H9 (cell line): ENCODE measurements at regions not wholly inside any gene's neighbourhood (a gene's known extent, or its start where the extent isn't known, plus 50 kb on each side); places are given as distances from the start of the nearest gene placed in this dataset.

ENCODE experiments used
- DNase-seq: peaks from one replicate; pipeline ENCODE4 v3.0.0-alpha.2; 2017
- H2AFZ ChIP-seq: one replicate; pipeline ENCODE4 v1.6.1; 2013; ENCODE audit warnings: mild to moderate bottlenecking, low read length, control low read depth, moderate library complexity
- H2AK5ac ChIP-seq: 2 replicates; pipeline ENCODE4 v1.6.1; 2013; ENCODE audit warnings: low read length, control low read depth, mixed read lengths; ENCODE audit not compliant: insufficient read length
- H2BK120ac ChIP-seq: one replicate; pipeline ENCODE4 v1.6.1; 2013; ENCODE audit warnings: low read depth, mild to moderate bottlenecking, low read length, control low read depth, inconsistent platforms; ENCODE audit not compliant: poor library complexity, severe bottlenecking
- H2BK12ac ChIP-seq: 2 replicates; pipeline ENCODE4 v1.6.1; 2013; ENCODE audit warnings: low read length, control low read depth, mixed read lengths, low read depth; ENCODE audit not compliant: insufficient read length
- H2BK15ac ChIP-seq: 2 replicates; pipeline ENCODE4 v1.6.1; 2013; ENCODE audit warnings: low read depth, low read length, control low read depth
- H2BK20ac ChIP-seq: one replicate; pipeline ENCODE4 v1.6.1; 2013; ENCODE audit warnings: low read depth, mild to moderate bottlenecking, low read length, control low read depth, inconsistent platforms; ENCODE audit not compliant: poor library complexity, severe bottlenecking
- H2BK5ac ChIP-seq: 2 replicates; pipeline ENCODE4 v1.6.1; 2013; ENCODE audit warnings: low read length, control low read depth, mixed read lengths; ENCODE audit not compliant: insufficient read length
- H3K14ac ChIP-seq: 2 replicates; pipeline ENCODE4 v1.6.1; 2013; ENCODE audit warnings: low read length, control low read depth; ENCODE audit not compliant: insufficient read depth
- H3K18ac ChIP-seq: 2 replicates; pipeline ENCODE4 v1.6.1; 2013; ENCODE audit warnings: low read depth, mild to moderate bottlenecking, mixed read lengths, low read length, control low read depth; ENCODE audit not compliant: insufficient read length
- H3K23ac ChIP-seq: 2 replicates; pipeline ENCODE4 v1.6.1; 2013; ENCODE audit warnings: low read length, control low read depth, mixed read lengths, low read depth; ENCODE audit not compliant: insufficient read length
- H3K23me2 ChIP-seq: 2 replicates; pipeline ENCODE4 v1.6.1; 2013; ENCODE audit warnings: low read depth, mild to moderate bottlenecking, mixed read lengths, low read length, control low read depth; ENCODE audit not compliant: insufficient read length, poor library complexity, severe bottlenecking
- H3K27ac ChIP-seq: 2 replicates; pipeline ENCODE4 v1.5.1; 2013; ENCODE audit warnings: low read length, control low read depth, mixed read lengths, low read depth; ENCODE audit not compliant: insufficient read length
- H3K27me3 ChIP-seq: 2 replicates; pipeline ENCODE4 v1.6.1; 2013; ENCODE audit warnings: low read length, control low read depth, inconsistent platforms; ENCODE audit not compliant: insufficient read depth
- H3K4ac ChIP-seq: 2 replicates; pipeline ENCODE4 v1.6.1; 2013; ENCODE audit warnings: low read depth, mild to moderate bottlenecking, control low read depth, inconsistent platforms, low read length, moderate library complexity
- H3K4me1 ChIP-seq: 2 replicates; pipeline ENCODE4 v1.6.1; 2013; ENCODE audit warnings: low read length, control low read depth, inconsistent platforms; ENCODE audit not compliant: insufficient read depth
- H3K4me2 ChIP-seq: 2 replicates; pipeline ENCODE4 v1.6.1; 2013; ENCODE audit warnings: low read length, control low read depth, mixed read lengths; ENCODE audit not compliant: insufficient read length, insufficient read depth
- H3K56ac ChIP-seq: 2 replicates; pipeline ENCODE4 v1.6.1; 2013; ENCODE audit warnings: low read depth, mild to moderate bottlenecking, mixed read lengths, low read length, control low read depth; ENCODE audit not compliant: insufficient read length
- H3K79me1 ChIP-seq: 2 replicates; pipeline ENCODE4 v1.6.1; 2013; ENCODE audit warnings: low read depth, mild to moderate bottlenecking, moderate library complexity, low read length, control low read depth, inconsistent platforms; ENCODE audit not compliant: insufficient read depth, poor library complexity, severe bottlenecking
- H3K79me2 ChIP-seq: 2 replicates; pipeline ENCODE4 v1.6.1; 2013; ENCODE audit warnings: low read length, control low read depth, inconsistent platforms; ENCODE audit not compliant: insufficient read depth
- H3K9ac ChIP-seq: 2 replicates; pipeline ENCODE4 v1.6.1; 2013; ENCODE audit warnings: low read length, control low read depth, mixed read lengths; ENCODE audit not compliant: insufficient read length; ENCODE audit errors: extremely low read depth
- H3K9me3 ChIP-seq: one replicate; pipeline ENCODE4 v1.6.1; 2013; ENCODE audit warnings: low read depth, low read length, inconsistent platforms; ENCODE audit not compliant: control insufficient read depth
- H3T11ph ChIP-seq: one replicate; pipeline ENCODE4 v1.6.1; 2013; ENCODE audit warnings: mild to moderate bottlenecking, low read length, control low read depth, inconsistent platforms
- H4K20me1 ChIP-seq: one replicate; pipeline ENCODE4 v1.6.1; 2013; ENCODE audit not compliant: control insufficient read depth, insufficient read length, insufficient read depth
- H4K5ac ChIP-seq: 2 replicates; pipeline ENCODE4 v1.6.1; 2013; ENCODE audit warnings: low read depth, mild to moderate bottlenecking, mixed read lengths, low read length, control low read depth; ENCODE audit not compliant: insufficient read length
- H4K8ac ChIP-seq: replicated peaks from 2 replicates; pipeline ENCODE4 v1.6.1; 2013; ENCODE audit warnings: low read length, control low read depth, mixed read lengths, low read depth; ENCODE audit not compliant: insufficient read length
- H4K91ac ChIP-seq: 2 replicates; pipeline ENCODE4 v1.6.1; 2013; ENCODE audit warnings: low read depth, mild to moderate bottlenecking, moderate library complexity, mixed read lengths, low read length, control low read depth; ENCODE audit not compliant: insufficient read length
- H3K27ac Mint-ChIP-seq, 3 experiments: 2 replicates in 2 of 3; 3 replicates in 1 of 3; pipeline ENCODE4 v1.8.0; 2020 to 2021; ENCODE audit warnings: mixed read lengths in 3 of 3, mild to moderate bottlenecking in 1 of 3, moderate library complexity in 1 of 3
- H3K27me3 Mint-ChIP-seq: 2 replicates; pipeline ENCODE4 v1.8.0; 2021; ENCODE audit warnings: low read depth, mild to moderate bottlenecking, moderate library complexity, mixed read lengths
- H3K36me3 Mint-ChIP-seq, 3 experiments: 2 replicates in 2 of 3; 3 replicates in 1 of 3; pipeline ENCODE4 v1.8.0; 2020 to 2021; ENCODE audit warnings: low read depth in 3 of 3, mixed read lengths in 3 of 3; ENCODE audit not compliant: insufficient read depth in 1 of 3
- H3K4me1 Mint-ChIP-seq, 2 experiments: 2 replicates each; pipeline ENCODE4 v1.8.0; 2020; ENCODE audit warnings: mixed read lengths in 2 of 2
- H3K4me3 Mint-ChIP-seq, 2 experiments: 2 replicates in 1 of 2; 3 replicates in 1 of 2; pipeline ENCODE4 v1.8.0; 2020 to 2021; ENCODE audit warnings: mild to moderate bottlenecking in 2 of 2, mixed read lengths in 2 of 2, moderate library complexity in 1 of 2
- H3K9me3 Mint-ChIP-seq, 2 experiments: 2 replicates in 1 of 2; 3 replicates in 1 of 2; pipeline ENCODE4 v1.8.0; 2020; ENCODE audit warnings: mild to moderate bottlenecking in 2 of 2, mixed read lengths in 2 of 2, moderate library complexity in 1 of 2
- CTCF ChIP-seq: fragments of 200-600 bp; sonication (generic); conservative IDR thresholded peaks from 3 replicates; pipeline ENCODE4 v1.8.0; 2021; ENCODE audit warnings: antibody characterized with exemption, mild to moderate bottlenecking
- WGBS: extraction: QIAGEN DNeasy Blood & Tissue Kit; methylation state at CpG from one replicate; pipeline ENCODE4 v1.1.7; 2013; ENCODE audit warnings: missing lambda C conversion rate, low lambda C conversion rate, mixed read lengths; ENCODE audit not compliant: insufficient read length; ENCODE audit errors: extremely low coverage; 5-methylcytosine and 5-hydroxymethylcytosine counted together

DNA sequence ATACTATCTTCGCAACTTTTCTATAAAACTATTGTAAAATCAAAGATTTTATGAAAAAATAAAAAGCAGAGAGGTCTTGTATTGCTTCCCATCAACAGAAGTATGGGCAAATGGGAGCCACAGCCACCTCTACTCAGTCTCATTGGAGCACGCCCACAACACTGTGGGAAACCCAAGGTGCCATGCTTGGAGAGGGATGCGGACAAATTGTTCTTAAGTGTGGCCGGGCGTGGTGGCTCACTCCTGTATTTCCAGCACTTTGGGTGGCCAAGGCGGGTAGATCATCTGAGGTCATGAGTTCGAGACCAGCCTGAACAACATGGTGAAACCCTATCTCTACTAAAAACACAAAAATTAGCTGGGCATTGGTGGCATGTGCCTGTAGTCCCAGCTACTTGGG, 498.2 kb upstream of the SOX5 start:
- H3K4me1 ChIP-seq: peaks cover 6% of the 10 kb centered on the region; the same call in 1 of the 2 replicates
- no peak overlapping the region for H3K4me2 ChIP-seq
- H2AK5ac ChIP-seq: no peak overlapping the region
- H3K79me1 ChIP-seq: no peaks in the 10 kb centered on the region
- no peak overlapping the region for H4K91ac ChIP-seq
- H3T11ph ChIP-seq: no peak overlapping the region
- H2BK15ac ChIP-seq: no peak overlapping the region
- peak overlapping the region in 1 of 3 experiments; percentile 7; a peak in 1 of 7 replicates for H3K27ac Mint-ChIP-seq
- no peak overlapping the region for H3K18ac ChIP-seq
- no peak overlapping the region for H3K23ac ChIP-seq
- no peak overlapping the region for H3K27ac ChIP-seq
- H3K27me3 Mint-ChIP-seq: no peaks in the 10 kb centered on the region
- H4K20me1 ChIP-seq: no peaks in the 10 kb centered on the region
- H4K5ac ChIP-seq: no peak overlapping the region
- H2BK12ac ChIP-seq: no peak overlapping the region
- H3K56ac ChIP-seq: no peak overlapping the region
- no peak for DNase-seq
- no peak overlapping the region for H3K9ac ChIP-seq
- H2AFZ ChIP-seq: no peak overlapping the region
- no peak overlapping the region for H3K14ac ChIP-seq
- H3K4me1 Mint-ChIP-seq: peaks cover 16 to 19% of the 10 kb centered on the region in 2 experiments
- H2BK20ac ChIP-seq: no peak overlapping the region
- no peaks in the 10 kb centered on the region for H3K23me2 ChIP-seq
- no peaks in the 10 kb centered on the region for H3K79me2 ChIP-seq
- no peak overlapping the region for H2BK120ac ChIP-seq
- no peaks in the 10 kb centered on the region; a peak in 1 of 5 replicates for H3K9me3 Mint-ChIP-seq
- TF ChIP-seq CTCF: no peak
- no peaks in the 10 kb centered on the region for H3K9me3 ChIP-seq
- H3K27me3 ChIP-seq: no peaks in the 10 kb centered on the region
- no CpG with 5 or more reads among the region's 7 CpGs for WGBS
- H4K8ac ChIP-seq: no peak overlapping the region
- H2BK5ac ChIP-seq: no peak overlapping the region
- H3K4me3 Mint-ChIP-seq: no peak overlapping the region
- H3K36me3 Mint-ChIP-seq: no peaks in the 10 kb centered on the region; a peak in 1 of 7 replicates
- H3K4ac ChIP-seq: no peak overlapping the region
